ENCODE measurements at regions not wholly inside any gene's neighbourhood (a gene's known extent, or its start where the extent isn't known, plus 50 kb on each side); places are given as distances from the start of the nearest gene placed in this dataset.
A peak's percentile ranks its signal among the peaks of the same experiment; 100 is the strongest.

- Histone ChIP-seq H3K27ac (ENCODE audit: control insufficient read depth, insufficient read depth, low read length) (no peak overlapping the region), H3K9me1 (ENCODE audit: control insufficient read depth, extremely low read depth, insufficient read depth, low read length) (no peaks in the 10 kb centered on the region), H3K9me3 (ENCODE audit: control insufficient read depth, low read depth, low read length) (no peaks in the 10 kb centered on the region), H3K79me2 (ENCODE audit: control insufficient read depth, insufficient read depth, low read length) (no peaks in the 10 kb centered on the region), H3K4me2 (ENCODE audit: control insufficient read depth, extremely low read depth, insufficient read depth, low read depth, low read length) (peak overlapping the region; percentile 20), H3K4me3 (ENCODE audit: control insufficient read depth in 2 of 3, extremely low read depth in 1 of 3, insufficient read depth in 2 of 3, low read depth in 1 of 3, low read length in 3 of 3) (no peak overlapping the region), H3K9ac (ENCODE audit: control insufficient read depth, extremely low read depth, insufficient read depth, low read length) (no peak overlapping the region), H3K27me3 (ENCODE audit: control insufficient read depth, extremely low read depth, insufficient read depth, low read length) (peaks cover 3% of the 10 kb centered on the region), H3K36me3 (ENCODE audit: control insufficient read depth in 2 of 2, extremely low read depth in 1 of 2, insufficient read depth in 2 of 2, low read length in 2 of 2) (no peaks in the 10 kb centered on the region), H3K4me1 (ENCODE audit: control insufficient read depth, extremely low read depth, insufficient read depth, low read length) (no peaks in the 10 kb centered on the region), H2AFZ (ENCODE audit: control insufficient read depth, low read length) (no peak overlapping the region), H4K20me1 (ENCODE audit: control insufficient read depth, extremely low read depth, insufficient read depth, low read length) (no peaks in the 10 kb centered on the region)
- TF ChIP-seq EZH2 (IDR thresholded peaks at IDR 0.05; ENCODE audit: low read length) = no peak
- TF ChIP-seq CTCF (optimal IDR thresholded peaks at IDR 0.05 in 1 of 3, IDR thresholded peaks at IDR 0.05 in 1 of 3, conservative IDR thresholded peaks at IDR 0.05 in 1 of 3; ENCODE audit: extremely low read depth in 1 of 3, insufficient read depth in 2 of 3, low read length in 3 of 3) = no peak
- DNase-seq (ENCODE audit: low read depth, low spot score) = no peak
- no peak for FAIRE-seq
- dilution Hi-C loops (cut with MboI; ENCODE audit: extremely low pct_ligation_motif_present, low sequenced_read_pairs) = no loop called here
These were observed 321.0 kb downstream of the COG6 start for GRCh38 chr13:39976481-39976880.

- Histone ChIP-seq H3K9ac (ENCODE audit: control insufficient read depth, extremely low read depth, insufficient read depth, low read length) (no peak overlapping the region), H2AFZ (ENCODE audit: control insufficient read depth, low read length) (no peak overlapping the region), H3K4me1 (ENCODE audit: control insufficient read depth, extremely low read depth, insufficient read depth, low read length) (no peaks in the 10 kb centered on the region), H3K36me3 (ENCODE audit: control insufficient read depth in 2 of 2, extremely low read depth in 1 of 2, insufficient read depth in 2 of 2, low read length in 2 of 2) (no peaks in the 10 kb centered on the region), H4K20me1 (ENCODE audit: control insufficient read depth, extremely low read depth, insufficient read depth, low read length) (no peaks in the 10 kb centered on the region), H3K27ac (ENCODE audit: control insufficient read depth, insufficient read depth, low read length) (no peak overlapping the region), H3K9me3 (ENCODE audit: control insufficient read depth, low read depth, low read length) (no peaks in the 10 kb centered on the region), H3K4me2 (ENCODE audit: control insufficient read depth, extremely low read depth, insufficient read depth, low read depth, low read length) (no peak overlapping the region), H3K9me1 (ENCODE audit: control insufficient read depth, extremely low read depth, insufficient read depth, low read length) (no peaks in the 10 kb centered on the region), H3K79me2 (ENCODE audit: control insufficient read depth, insufficient read depth, low read length) (no peaks in the 10 kb centered on the region), H3K4me3 (ENCODE audit: control insufficient read depth in 2 of 3, extremely low read depth in 1 of 3, insufficient read depth in 2 of 3, low read depth in 1 of 3, low read length in 3 of 3) (no peak overlapping the region), H3K27me3 (ENCODE audit: control insufficient read depth, extremely low read depth, insufficient read depth, low read length) (peaks cover 3% of the 10 kb centered on the region)
- no peak for TF ChIP-seq CTCF (optimal IDR thresholded peaks at IDR 0.05 in 1 of 3, IDR thresholded peaks at IDR 0.05 in 1 of 3, conservative IDR thresholded peaks at IDR 0.05 in 1 of 3; ENCODE audit: extremely low read depth in 1 of 3, insufficient read depth in 2 of 3, low read length in 3 of 3)
- TF ChIP-seq EZH2 (IDR thresholded peaks at IDR 0.05; ENCODE audit: low read length) = no peak
- dilution Hi-C loops (cut with MboI; ENCODE audit: extremely low pct_ligation_motif_present, low sequenced_read_pairs) = no loop called here
- FAIRE-seq (no peak), DNase-seq (ENCODE audit: low read depth, low spot score) (no peak)
These were observed 325.6 kb downstream of the COG6 start for GRCh38 chr13:39981056-39981455.

Measured in keratinocyte (primary cell).